H1 (cell line): ENCODE measurements at regions not wholly inside any gene's neighbourhood (a gene's known extent, or its start where the extent isn't known, plus 50 kb on each side); places are given as distances from the start of the nearest gene placed in this dataset.

ENCODE experiments used
- ASH2L ChIP-seq: fragments of 200-600, 300-600 bp; sonication (generic); IDR thresholded peaks from one replicate; pipeline ENCODE4 v1.7.1; 2017; ENCODE audit warnings: low read length
- CBX5 ChIP-seq: fragments of 300-800, 300-1000 bp; sonication (generic); IDR thresholded peaks from 2 replicates; pipeline ENCODE4 v1.7.1; 2016; ENCODE audit warnings: antibody characterized with exemption, low read length, low read depth
- CEBPB ChIP-seq: IDR thresholded peaks from 2 replicates; pipeline ENCODE4 v1.6.1; 2012; ENCODE audit warnings: low read depth, low read length
- EGR1 ChIP-seq: IDR thresholded peaks from 2 replicates; pipeline ENCODE4 v1.6.1; 2011; ENCODE audit warnings: low read depth, low read length, borderline replicate concordance
- EZH2 ChIP-seq: fragments of 200-600 bp; sonication (generic); IDR thresholded peaks from 2 replicates; pipeline ENCODE4 v1.7.1; 2012; ENCODE audit warnings: low read depth, mild to moderate bottlenecking, moderate library complexity, low read length, inconsistent platforms; ENCODE audit not compliant: severe bottlenecking
- HDAC2 ChIP-seq, 2 experiments: fragments of 300-600 bp in 1 of 2; sonication (generic) in 1 of 2; IDR thresholded peaks; 2 replicates each; pipeline ENCODE4 v1.6.1; 2011 to 2012; ENCODE audit warnings: low read depth in 2 of 2, low read length in 2 of 2, mild to moderate bottlenecking in 2 of 2, moderate library complexity in 2 of 2, borderline replicate concordance in 1 of 2, inconsistent platforms in 1 of 2
- POLR2A ChIP-seq, 2 experiments: IDR thresholded peaks; 1 replicate in 1 of 2; 2 replicates in 1 of 2; pipeline ENCODE4 v1.6.1; 2011; ENCODE audit warnings: low read depth in 2 of 2, low read length in 2 of 2, mild to moderate bottlenecking in 2 of 2; ENCODE audit errors: control extremely low read depth in 1 of 2
- POLR2AphosphoS5 ChIP-seq: IDR thresholded peaks from 2 replicates; pipeline ENCODE4 v1.6.1; 2011; ENCODE audit warnings: low read depth, low read length
- RAD21 ChIP-seq, 2 experiments: IDR thresholded peaks in 1 of 2; conservative IDR thresholded peaks in 1 of 2; 2 replicates each; pipeline ENCODE4 v1.6.1; 2011; ENCODE audit warnings: low read depth in 2 of 2, low read length in 2 of 2, improper control_type of control experiment in 1 of 2, inconsistent platforms in 1 of 2, mild to moderate bottlenecking in 1 of 2, moderate library complexity in 1 of 2
- SIRT6 ChIP-seq: IDR thresholded peaks from one replicate; pipeline ENCODE4 v1.7.1; 2012; ENCODE audit warnings: low read length, inconsistent platforms
- SIX5 ChIP-seq: IDR thresholded peaks from 2 replicates; pipeline ENCODE4 v1.6.1; 2011; ENCODE audit warnings: mild to moderate bottlenecking, low read depth, low read length
- TF ChIP-seq, protein P1 (sequence below), 3 experiments: IDR thresholded peaks; 1 replicate in 2 of 3; 2 replicates in 1 of 3; pipeline versions ENCODE4 v1.5.1 to v1.6.1; 2011; ENCODE audit warnings: low read length in 3 of 3, mild to moderate bottlenecking in 3 of 3, inconsistent platforms in 2 of 3, low read depth in 1 of 3, moderate library complexity in 1 of 3; ENCODE audit not compliant: insufficient read depth in 1 of 3; ENCODE audit errors: control extremely low read depth in 1 of 3
- TF ChIP-seq, protein P2 (sequence below): IDR thresholded peaks from 2 replicates; pipeline ENCODE4 v1.6.1; 2011; ENCODE audit warnings: low read length, improper control_type of control experiment

DNA sequence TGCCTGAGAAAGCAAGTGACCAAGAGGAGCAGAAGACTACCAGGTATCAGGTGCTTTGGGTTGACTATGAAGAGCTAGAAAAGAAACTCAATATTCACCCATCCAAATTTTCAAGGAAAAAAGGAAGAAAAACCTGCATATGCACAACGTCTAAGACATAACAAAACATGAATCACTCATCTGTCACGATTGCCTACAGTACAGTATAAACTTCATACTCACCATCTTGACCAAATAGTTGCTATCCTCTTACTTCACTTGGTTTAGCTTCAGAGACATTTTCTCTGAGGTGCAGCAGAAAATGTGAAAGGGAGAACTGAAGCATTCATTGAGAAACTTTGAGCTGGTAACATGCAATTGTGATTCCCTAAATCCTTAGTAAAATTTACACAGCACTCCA lies 228.6 kb upstream of the MPDZ start:
- TF ChIP-seq CEBPB = no peak
- no peak for TF ChIP-seq POLR2AphosphoS5
- TF ChIP-seq, protein P1, sequence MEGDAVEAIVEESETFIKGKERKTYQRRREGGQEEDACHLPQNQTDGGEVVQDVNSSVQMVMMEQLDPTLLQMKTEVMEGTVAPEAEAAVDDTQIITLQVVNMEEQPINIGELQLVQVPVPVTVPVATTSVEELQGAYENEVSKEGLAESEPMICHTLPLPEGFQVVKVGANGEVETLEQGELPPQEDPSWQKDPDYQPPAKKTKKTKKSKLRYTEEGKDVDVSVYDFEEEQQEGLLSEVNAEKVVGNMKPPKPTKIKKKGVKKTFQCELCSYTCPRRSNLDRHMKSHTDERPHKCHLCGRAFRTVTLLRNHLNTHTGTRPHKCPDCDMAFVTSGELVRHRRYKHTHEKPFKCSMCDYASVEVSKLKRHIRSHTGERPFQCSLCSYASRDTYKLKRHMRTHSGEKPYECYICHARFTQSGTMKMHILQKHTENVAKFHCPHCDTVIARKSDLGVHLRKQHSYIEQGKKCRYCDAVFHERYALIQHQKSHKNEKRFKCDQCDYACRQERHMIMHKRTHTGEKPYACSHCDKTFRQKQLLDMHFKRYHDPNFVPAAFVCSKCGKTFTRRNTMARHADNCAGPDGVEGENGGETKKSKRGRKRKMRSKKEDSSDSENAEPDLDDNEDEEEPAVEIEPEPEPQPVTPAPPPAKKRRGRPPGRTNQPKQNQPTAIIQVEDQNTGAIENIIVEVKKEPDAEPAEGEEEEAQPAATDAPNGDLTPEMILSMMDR (IDR thresholded peaks at IDR 0.05; ENCODE audit: control extremely low read depth in 1 of 3, insufficient read depth in 1 of 3, low read depth in 1 of 3, low read length in 3 of 3) = no peak
- TF ChIP-seq ASH2L = no peak
- no peak for TF ChIP-seq EGR1
- TF ChIP-seq POLR2A (IDR thresholded peaks at IDR 0.05; ENCODE audit: control extremely low read depth in 1 of 2, low read depth in 2 of 2, low read length in 2 of 2) = no peak
- no peak for TF ChIP-seq SIX5
- TF ChIP-seq SIRT6 = no peak
- TF ChIP-seq EZH2 = no peak
- TF ChIP-seq HDAC2 (IDR thresholded peaks at IDR 0.05; ENCODE audit: borderline replicate concordance in 1 of 2, low read depth in 2 of 2, low read length in 2 of 2) = no peak
- no peak for TF ChIP-seq RAD21 (IDR thresholded peaks at IDR 0.05 in 1 of 2, conservative IDR thresholded peaks at IDR 0.05 in 1 of 2; ENCODE audit: low read depth in 2 of 2, low read length in 2 of 2)
- TF ChIP-seq, protein P2, sequence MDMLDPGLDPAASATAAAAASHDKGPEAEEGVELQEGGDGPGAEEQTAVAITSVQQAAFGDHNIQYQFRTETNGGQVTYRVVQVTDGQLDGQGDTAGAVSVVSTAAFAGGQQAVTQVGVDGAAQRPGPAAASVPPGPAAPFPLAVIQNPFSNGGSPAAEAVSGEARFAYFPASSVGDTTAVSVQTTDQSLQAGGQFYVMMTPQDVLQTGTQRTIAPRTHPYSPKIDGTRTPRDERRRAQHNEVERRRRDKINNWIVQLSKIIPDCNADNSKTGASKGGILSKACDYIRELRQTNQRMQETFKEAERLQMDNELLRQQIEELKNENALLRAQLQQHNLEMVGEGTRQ = no peak
- TF ChIP-seq CBX5 = no peak
